ENCODE measurements at regions not wholly inside any gene's neighbourhood (a gene's known extent, or its start where the extent isn't known, plus 50 kb on each side); places are given as distances from the start of the nearest gene placed in this dataset.
"Not testable (repeated sequence)": the region's sequence is repeated elsewhere in the genome, so short reads cannot be mapped to it uniquely, and the experiment has no call there.

- DNase-seq = not testable (repeated sequence)
These were observed 93.3 kb downstream of the ANKRD30BL start for GRCh38 chr2:132068407-132068806.

DNA sequence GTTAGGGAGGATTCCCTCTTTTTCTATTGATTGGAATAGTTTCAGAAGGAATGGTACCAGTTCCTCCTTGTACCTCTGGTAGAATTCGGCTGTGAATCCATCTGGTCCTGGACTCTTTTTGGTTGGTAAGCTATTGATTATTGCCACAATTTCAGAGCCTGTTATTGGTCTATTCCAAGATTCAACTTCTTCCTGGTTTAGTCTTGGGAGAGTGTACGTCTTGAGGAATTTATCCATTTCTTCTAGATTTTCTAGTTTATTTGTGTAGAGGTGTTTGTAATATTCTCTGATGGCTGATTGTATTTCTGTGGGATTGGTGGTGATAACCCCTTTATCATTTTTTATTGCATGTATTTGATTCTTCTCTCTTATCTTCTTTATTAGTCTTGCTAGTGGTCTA, 96.4 kb downstream of the ANKRD30BL start:
- DNase-seq = not testable (repeated sequence)

DNA sequence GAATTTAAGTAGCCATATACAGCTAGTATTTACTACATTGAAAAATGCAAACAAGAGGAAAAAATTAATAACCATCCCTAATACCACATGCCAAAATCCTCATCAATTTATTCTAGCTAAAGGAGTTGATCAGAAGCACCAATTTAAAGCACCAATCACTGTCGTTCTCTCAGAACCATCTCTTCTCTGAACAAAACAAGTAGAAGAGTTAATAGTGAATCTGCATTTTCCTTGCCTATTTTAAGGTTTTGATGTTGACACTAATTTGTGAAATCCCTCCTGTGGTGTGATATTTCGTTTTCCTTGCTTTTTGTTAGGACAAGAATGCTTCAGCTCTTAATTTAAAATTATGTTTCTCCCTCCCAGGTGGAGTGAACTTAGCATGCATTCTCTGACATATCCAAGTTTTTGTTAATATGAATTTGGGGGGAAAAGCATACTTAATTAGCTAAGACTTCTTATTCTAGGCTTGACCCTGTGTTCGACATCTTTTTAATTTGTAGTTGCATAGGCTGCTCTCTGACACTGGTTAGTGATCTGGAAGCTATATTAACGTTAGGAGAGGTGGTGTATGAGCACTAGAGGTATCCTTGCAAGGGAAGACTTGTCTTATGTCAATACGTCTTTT, 122.0 kb downstream of the ANKRD30BL start:
- DNase-seq = not testable (repeated sequence)

DNA sequence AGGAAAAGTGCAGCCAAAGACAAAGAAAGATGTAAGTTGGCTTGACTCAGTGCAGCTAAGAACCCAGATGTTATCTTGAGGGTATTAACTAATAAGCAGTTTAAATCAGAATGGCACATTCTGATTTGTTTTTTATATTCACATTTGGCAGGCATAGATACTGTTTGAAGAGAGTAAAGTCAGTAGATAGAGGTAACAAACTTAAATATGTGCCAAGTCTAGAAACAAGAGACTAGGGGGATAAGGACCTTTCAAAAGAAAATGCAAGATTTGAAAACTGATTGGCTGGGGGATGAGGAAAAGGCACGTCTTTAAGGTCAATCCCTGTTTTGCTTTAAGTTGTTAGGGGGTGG, 122.9 kb downstream of the ANKRD30BL start:
- DNase-seq = not testable (repeated sequence)

GRCh38 chr2:132038179-132038882, 123.4 kb downstream of the ANKRD30BL start:
- no peak for DNase-seq

- no peak for DNase-seq
These were observed 124.1 kb downstream of the ANKRD30BL start for GRCh38 chr2:132037527-132038178.

DNA sequence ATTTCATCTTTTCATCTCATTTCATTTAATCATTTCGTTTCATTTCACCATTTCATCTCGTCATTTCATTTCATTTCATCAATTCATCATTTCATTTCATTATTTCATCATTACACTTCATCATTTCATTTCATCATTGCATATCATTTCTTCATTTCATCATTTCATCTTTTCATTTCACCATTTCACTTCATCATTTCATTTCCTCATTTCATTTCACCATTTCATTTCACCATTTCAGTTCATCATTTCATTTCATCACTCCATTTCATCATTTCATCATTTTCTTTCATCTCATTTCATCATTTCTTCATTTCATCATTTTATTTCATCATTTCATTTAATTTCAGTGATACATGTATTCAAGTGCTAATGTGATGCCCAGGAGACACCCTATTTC, 127.1 kb downstream of the ANKRD30BL start:
- DNase-seq = no peak

- no peak for DNase-seq
These were observed 127.8 kb downstream of the ANKRD30BL start for GRCh38 chr2:132033949-132034348.

DNA sequence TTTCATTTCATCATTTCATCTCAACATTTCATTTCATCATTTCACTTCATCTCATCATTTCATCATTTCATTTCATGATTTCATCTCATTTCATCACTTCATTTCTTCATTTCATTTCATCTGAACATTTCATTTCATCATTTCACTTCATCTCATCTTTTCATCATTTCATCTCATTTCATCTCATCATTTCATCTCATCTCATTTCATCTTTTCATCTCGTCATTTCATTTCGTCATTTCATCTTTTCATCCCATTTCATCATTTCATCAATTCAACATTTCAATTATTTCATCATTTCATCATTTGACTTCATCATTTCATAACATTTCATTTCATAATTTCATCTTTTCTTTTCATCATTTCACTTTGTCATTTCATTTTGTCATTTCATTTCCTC, 128.4 kb downstream of the ANKRD30BL start:
- no peak for DNase-seq

GRCh38 chr2:132012046-132012445, 149.7 kb downstream of the ANKRD30BL start:
- DNase-seq = not testable (repeated sequence)

DNA sequence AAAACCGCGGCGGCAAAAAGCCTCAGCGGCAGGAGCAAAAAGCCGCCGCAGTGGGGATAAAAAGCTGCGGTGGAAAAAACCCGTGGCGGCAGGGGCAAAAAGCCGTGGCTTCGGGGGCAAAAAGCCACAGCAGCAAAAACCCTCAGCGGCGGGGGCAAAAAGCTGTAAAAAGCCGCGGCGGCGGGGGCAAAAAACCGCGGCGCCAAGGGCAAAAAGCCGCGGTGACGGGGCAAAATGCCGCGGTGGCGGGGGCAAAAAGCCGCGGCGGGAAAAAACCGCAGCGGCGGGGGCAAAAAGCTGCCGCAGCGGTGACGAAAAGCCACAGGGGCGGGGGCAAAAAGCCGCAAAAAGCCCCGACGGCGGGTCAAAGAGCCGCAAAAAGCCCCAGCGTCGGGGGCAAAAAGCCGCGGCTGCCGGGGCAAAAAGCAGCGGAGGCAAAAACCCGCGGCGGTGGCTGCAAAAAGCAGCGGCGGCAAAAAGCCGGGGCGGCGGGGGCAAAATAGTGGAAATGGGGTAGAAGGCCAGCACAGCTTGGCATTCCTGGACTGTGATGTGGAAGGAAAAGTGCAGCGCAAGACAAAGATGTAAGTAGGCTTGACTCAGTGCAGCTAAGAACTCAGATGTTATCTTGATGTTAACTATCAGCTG, 151.8 kb downstream of the ANKRD30BL start:
- DNase-seq = no peak

- no peak for DNase-seq
These were observed 152.4 kb downstream of the ANKRD30BL start for GRCh38 chr2:132009177-132009873.

GRCh38 chr2:131990751-131991150, 171.0 kb downstream of the ANKRD30BL start:
- DNase-seq = not testable (repeated sequence)

- DNase-seq = not testable (repeated sequence)
These were observed 195.1 kb downstream of the ANKRD30BL start for GRCh38 chr2:131966671-131967070.

DNA sequence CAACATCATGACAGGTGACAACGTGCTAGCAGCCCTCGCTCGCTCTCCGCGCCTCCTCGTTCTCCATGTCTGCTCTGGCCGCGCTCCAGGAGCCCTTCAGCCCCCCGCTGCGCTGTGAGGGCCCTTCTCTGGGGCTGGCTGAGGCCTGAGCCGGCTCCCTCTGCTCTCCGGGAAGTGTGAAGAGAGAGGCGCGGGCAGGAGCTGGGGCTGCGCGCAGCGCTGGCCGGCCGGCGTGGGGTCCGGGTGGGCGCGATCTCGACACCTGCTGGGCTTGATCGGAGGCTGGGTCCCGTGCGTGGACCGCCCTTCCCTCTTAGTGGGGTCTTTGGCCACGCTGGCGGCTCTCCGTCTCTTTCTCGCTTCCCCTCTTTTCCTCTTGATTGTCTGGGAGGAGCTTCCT, 195.5 kb downstream of the ANKRD30BL start:
- DNase-seq = peak; percentile 29

DNA sequence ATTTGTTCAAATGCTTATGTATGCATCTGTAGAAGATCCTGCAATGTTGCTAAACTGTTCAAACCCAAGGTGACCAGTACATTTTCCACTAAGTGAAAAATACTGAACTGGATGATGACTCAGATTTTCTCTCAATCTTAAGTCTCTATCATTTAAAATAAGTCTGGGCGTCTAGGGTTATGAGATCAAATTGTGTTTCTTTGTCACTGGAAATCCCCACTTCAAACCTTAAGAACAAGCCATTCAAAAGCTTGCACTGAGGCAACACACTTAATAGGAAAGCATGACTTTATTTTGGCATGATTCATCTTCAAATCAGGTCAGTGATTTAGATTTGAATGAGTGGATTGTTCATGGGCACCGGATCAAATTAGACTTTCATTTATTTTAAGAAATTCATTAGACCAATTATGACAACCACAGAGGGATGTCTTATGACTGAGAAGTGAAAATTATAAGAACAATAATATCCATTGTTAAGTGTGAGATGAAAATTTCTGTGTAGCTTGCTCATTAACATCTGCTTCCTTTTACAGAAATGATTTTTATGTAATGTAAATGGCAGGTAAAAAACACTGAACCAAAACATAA, 203.6 kb downstream of the ANKRD30BL start:
- DNase-seq = not testable (repeated sequence)

GRCh38 chr2:131948641-131949040, 213.1 kb downstream of the ANKRD30BL start:
- DNase-seq = not testable (repeated sequence)

DNA sequence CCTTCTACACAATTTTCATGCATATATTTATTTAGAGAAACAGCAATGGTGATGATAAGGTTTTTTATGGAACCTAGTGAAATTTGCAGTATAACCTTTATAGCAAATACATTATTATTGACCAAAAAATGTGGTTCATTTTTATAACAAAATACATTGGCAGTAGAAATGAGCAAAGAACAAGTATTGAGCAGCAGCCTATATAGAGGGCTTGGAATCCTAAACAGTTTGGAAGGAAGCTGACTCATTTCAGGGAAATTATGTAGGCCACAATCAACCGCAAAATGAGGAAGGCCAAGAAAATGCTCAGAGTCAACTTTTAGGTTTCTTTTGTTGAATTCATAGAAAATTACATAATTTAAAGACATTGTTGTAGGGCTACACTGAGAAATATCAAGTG, 238.5 kb downstream of the ANKRD30BL start:
- DNase-seq = not testable (repeated sequence)

DNA sequence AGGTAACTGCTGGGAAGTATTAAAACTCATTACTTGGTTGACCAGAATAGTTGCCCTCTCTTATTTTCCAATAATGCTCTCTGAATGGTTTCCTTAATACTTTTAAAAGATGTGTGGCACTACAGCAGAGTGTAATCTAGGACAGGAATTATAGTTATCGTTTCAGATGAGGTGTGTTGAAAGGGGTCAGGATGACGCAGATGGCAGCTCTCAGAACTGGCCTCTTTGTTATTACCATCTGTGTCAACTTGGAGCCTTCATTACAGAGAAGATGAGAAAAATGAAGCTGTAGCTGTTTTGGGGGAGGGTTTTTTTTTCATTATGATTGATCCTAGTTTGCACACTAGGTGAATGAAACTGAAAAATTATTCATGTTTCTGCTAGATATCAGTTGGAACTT, 238.9 kb downstream of the ANKRD30BL start:
- DNase-seq = not testable (repeated sequence)

All from NCI-H2227 treated with DMSO at 0.1 percent for 48 hours (cell line).